ENCODE measurements at regions not wholly inside any gene's neighbourhood (a gene's known extent, or its start where the extent isn't known, plus 50 kb on each side); places are given as distances from the start of the nearest gene placed in this dataset.
"Not testable (repeated sequence)": the region's sequence is repeated elsewhere in the genome, so short reads cannot be mapped to it uniquely, and the experiment has no call there.

DNA sequence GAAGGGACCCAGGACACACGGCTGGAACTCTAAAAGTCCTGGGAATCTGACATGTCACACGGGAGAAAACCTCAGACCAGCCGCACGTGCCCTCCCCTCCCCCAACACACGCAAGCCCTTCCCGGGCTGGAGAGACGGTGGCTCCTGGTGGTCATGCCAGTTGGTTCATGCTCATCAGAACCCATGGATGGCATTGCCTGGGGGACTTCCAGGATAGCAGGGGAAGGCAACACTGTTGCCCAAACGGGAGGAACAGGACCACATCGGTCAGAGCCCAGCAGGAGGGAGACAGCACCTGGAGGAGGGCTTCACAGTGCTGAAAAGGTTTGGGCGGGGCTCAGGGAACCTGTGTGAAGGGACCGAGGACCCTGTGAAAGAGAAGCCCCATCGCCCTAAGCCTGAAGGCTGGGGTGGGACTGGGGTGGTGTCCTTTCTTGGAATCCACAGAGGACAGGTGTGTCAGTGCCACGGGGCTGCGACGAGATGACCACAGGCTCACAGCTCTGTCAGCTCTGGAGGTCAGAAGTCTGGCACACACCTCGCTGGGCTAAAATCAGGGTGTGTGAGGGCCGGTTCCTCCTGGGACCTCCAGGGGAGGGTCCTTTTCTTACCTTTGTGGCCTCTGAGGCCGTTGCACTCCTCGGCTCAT is 151.7 kb upstream of the ZNF469 start:
- DNase-seq: not testable (repeated sequence)

- DNase-seq: not testable (repeated sequence)
Measured at GRCh38 chr16:88231839-88232238, 150.9 kb upstream of the ZNF469 start.

- DNase-seq: not testable (repeated sequence)
Measured at GRCh38 chr16:88232401-88233258, 150.1 kb upstream of the ZNF469 start.

- DNase-seq: not testable (repeated sequence)
Measured at GRCh38 chr16:88233621-88234420, 148.9 kb upstream of the ZNF469 start.

DNA sequence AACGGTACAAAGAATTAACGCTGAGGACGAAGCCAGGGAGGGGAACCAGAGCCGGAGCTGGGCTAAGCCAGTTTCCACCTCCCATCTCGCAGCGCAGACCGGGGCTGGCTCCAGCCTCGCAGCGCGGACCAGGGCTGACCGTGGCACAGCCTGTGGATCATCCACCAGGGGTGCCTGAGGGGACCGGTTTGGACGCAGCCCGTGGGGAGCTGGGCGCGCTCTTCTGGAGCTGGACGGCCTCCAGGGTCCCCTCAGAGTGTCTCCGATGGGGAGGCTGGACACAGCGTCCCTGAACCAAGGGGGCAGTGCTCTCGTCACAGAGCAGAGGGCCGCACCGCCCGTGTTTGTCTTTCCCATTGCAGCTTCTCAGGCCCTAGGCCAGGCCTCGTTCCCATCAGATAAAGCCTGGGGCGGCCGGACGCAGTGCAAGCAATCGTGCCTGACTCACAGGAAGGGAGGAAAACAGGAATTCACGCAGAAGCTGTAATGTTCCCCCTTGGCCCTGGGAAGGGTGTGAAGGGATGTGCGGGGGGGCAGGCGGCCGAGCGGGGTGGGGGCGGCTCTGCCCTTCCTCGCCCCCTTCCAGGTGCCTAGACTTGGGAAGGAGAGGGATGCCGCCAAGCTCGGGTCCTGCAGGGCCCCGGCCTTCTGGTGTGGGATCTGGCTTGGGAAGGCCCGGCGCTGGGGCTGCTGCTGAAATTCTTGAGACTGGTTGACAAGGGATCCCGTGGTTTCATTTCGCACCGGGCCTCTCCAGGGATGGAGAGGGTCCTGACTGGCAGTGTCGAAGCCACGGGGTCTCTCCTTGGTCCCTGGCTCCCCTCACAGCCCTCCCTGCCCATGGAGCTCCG is 148.1 kb upstream of the ZNF469 start:
- DNase-seq: not testable (repeated sequence)

DNA sequence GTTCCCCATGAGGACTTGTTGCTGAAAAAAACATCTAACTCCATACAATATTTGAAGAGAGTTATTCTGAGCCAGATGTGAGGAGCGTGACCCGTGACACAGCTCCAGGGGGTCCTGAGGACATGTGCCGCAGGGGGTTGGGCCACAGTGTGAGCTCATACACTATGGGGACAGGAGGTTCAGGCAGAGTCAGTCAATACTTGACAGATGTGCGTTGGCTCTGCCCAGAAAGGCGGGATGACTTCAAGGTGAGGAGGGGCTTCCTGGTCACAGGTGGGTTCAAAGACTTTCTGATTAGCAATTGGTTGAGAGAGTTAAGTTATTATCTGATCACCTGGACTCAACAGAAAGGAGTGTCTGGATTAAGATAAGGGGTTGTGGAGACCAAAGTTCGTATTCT is 147.1 kb upstream of the ZNF469 start:
- DNase-seq: not testable (repeated sequence)

GRCh38 chr16:88236229-88236628 is 146.5 kb upstream of the ZNF469 start:
- not testable (repeated sequence) for DNase-seq

DNA sequence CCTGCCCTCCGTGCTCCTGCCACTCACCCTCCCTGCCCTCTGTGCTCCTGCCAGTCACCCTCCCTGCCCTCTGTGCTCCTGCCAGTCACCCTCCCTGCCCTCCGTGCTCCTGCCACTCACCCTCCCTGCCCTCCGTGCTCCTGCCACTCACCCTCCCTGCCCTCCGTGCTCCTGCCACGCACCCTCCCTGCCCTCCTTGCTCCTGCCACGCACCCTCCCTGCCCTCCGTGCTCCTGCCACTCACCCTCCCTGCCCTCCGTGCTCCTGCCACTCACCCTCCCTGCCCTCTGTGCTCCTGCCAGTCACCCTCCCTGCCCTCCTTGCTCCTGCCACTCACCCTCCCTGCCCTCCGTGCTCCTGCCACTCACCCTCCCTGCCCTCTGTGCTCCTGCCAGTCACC is 145.4 kb upstream of the ZNF469 start:
- not testable (repeated sequence) for DNase-seq

GRCh38 chr16:88237761-88238415 is 144.9 kb upstream of the ZNF469 start:
- not testable (repeated sequence) for DNase-seq

DNA sequence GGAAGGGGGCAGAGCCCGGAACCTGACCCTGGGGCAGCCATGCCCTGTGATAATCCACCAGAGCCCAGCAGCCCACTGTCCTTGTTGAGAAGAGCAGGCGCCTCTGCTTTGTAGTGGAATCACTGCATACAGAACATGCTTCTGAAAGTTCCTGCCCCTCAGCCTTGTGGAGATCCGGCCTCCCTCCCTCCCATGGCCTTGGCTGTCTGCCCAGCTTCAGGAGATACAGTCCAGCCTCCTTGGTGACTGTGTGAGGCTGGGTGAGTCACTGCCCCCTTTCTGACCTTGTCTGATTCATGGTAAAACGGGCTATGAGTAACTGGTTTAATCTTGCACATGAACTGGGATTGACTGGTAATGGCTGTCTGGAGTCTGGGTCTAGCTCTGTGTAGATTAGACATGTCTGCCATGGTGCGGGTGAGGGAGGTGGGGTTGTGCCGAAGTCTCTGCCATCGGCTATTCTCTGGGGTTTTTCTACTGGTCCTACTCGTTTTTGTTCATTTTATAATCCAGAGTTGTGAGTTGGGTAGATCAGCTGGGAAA is 144.0 kb upstream of the ZNF469 start:
- not testable (repeated sequence) for DNase-seq

DNA sequence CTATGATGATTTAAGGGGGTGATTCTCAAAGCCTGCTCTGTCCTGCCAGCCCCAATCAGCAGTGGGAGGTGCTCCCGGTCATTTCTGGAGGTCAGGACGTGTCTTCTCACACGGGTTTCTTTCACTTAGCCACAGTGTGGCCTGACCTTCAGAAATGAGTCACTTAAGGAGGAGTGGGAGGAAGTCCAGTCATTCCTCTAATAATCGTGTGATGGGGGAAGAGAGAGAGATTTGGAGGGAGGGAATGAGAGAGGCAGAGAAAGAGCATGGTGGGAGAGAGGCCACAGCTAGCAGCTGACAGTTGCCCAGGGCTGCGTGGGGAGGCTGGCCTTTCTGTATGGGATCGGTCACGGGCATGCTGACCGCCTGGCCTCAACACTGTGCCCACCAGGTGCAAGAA is 142.6 kb upstream of the ZNF469 start:
- DNase-seq: not testable (repeated sequence)

- DNase-seq: not testable (repeated sequence)
Measured at GRCh38 chr16:88240776-88241175, 142.0 kb upstream of the ZNF469 start.

DNA sequence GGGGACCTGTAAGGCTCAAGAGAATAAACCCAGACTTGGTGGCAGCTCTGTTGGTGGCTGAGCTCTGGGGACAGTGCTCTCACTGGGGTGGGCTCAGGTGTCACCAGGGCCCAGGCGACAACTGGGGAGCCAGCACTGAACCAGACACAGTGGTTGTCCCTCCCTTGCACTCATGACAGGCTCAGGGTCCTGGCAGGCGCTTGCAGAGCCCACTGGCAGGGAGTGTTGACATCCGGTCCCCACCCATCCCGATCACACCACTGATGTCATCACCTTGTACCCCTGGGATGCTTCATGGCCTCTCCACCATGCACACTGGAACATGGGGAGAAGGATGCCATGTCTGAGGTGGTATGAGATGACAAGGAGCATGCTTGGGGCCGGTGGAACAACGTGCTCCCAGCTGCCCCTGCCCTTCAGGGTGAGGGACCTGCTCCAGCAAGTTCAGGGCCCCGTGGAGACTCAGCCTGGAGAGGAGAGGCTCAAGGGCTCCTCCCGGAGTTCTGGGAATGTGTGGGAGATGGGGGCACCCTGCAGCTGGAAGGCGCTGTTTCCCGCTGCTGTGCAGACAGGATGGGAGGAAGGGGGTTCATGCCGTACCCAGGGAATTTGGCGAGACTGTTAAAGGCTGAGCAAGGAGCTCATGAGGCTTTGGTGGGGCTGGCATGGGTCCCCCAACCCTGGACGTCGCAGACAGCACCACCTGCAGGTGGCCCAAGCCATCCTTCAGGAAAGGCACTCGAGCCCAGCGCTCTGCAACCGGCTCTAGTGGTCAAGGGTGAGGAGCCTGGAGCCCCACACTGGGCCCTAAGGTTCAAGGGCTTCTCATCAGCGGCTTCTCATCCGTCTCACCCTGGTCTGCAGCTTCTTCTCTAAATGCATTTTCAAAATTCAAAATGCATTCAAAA is 141.1 kb upstream of the ZNF469 start:
- DNase-seq: not testable (repeated sequence)

DNA sequence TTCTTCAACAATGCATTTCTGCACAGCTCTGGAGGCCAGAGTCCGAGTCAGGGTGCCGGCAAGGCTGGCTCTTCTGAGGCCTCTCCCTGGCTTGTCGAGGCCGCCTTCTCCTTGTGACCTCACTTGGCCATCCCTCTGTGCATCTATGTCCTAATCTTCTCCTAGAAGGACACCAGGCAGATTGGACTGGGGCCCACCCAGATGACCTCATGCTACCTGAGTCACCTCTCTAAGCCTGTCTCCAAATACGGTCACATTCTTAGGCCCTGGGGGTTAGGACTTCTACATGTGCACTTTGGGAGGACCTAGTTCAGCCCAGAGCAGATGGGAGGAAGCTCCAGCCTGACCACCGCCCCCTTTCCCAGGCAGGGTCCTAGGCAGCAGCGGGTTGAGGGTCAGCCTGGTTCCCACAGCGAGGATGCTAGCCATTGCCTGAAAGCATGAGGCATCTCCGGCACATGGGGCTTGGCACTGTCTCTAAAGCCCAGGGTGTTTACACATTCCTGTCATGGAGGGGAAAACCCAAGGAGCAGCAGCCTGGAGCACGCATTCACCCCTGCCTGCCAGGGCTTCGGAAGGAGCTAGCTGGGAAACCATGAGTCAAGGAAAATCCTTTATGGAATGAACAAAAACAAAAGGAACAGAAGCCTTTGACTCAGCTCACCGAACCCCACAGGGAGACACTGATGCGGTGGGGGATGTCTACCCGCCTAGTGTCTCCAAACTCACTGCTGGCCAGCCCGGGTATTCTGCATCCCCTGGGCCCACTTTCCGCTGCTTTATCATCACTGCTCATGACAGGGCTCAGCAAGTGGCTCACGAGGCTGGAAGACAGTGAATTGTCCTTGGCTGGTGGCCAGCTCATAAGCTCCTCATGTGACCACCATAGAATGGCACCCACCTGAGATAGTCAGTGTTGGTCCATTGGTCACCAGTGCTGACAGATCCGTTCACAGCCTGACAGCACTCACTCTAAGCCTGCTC is 140.2 kb upstream of the ZNF469 start:
- not testable (repeated sequence) for DNase-seq

DNA sequence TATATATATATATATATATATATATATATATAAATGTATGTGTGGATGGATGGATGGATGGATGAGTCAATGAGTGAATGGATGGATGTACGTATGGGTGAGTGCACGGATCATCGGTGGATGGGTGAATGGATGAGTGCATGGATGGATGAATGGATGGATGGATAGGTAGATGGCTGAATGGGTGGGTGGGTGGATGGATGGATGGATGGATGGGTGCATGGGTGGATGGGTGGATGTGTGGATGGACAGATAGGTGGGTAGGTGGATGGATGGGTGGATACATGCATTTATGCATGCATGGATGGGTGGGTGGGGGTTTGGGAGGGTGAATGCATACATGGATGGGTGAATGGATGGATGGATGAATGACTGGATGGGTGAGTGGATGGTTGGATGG is 138.8 kb upstream of the ZNF469 start:
- DNase-seq: not testable (repeated sequence)

GRCh38 chr16:88245241-88246081 is 137.3 kb upstream of the ZNF469 start:
- not testable (repeated sequence) for DNase-seq

DNA sequence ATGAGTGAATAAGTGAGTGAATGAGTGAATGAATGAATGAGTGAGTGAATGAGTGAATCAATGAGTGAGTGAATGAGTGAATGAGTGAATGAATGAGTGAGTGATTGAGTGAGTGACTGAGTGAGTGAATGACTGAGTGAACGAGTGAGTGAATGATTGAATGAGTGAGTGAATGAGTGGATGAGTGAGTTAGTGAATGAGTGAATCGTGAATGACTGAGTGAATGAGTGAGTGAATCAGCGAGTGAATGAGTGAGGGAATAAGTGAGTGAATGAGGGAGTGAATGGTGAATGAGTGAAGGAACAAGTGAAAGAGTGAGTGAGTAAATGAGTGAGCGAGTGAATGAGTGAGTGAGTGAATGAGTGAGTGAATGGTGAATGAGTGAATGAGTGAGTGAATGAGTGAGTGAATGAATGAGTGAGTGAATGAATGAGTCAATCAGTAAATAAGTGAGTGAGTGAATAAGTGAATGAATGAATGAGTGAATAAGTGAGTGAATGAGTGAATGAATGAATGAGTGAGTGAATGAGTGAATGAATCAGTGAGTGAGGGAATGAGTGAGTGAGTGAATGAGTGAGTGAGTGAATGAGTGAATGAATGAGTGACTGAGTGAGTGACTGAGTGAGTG is 135.7 kb upstream of the ZNF469 start:
- DNase-seq: not testable (repeated sequence)

DNA sequence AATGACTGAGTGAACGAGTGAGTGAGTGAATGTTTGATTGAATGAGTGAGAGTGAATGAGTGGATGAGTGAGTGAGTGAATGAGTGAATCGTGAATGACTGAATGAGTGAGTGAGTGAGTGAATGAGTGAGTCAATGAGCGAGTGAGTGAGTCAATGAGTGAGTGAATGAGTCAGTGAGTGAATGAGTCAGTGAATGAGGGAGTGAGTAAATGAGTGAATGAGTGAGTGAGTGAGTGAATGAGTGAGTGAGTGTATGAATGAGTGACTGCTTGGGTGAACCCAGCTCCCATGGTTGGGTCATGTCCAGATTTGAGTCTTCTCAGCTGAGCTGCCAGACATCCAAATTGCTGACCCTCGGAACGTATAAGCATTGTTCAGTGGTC is 135.2 kb upstream of the ZNF469 start:
- not testable (repeated sequence) for DNase-seq

Data from NCI-H1930 (cell line).